Psoas muscle (tissue), 7 donors: ENCODE measurements at regions not wholly inside any gene's neighbourhood (a gene's known extent, or its start where the extent isn't known, plus 50 kb on each side); places are given as distances from the start of the nearest gene placed in this dataset.

ENCODE experiments used
- ATAC-seq, 4 donors: fragments of 200-7000 bp; cut with Tn5 transposase; one replicate each; pipeline ENCODE4 v1.9.1; 2020; ENCODE audit warnings: moderate library complexity in 3 of 4, mild to moderate bottlenecking in 2 of 4
- DNase-seq, 2 donors: peaks; one replicate each; pipeline ENCODE4 v3.0.0-alpha.2; 2020
- H3K27ac ChIP-seq: fragments of 200-600 bp; one replicate; pipeline ENCODE4 v1.8.0; 2022
- H3K27me3 ChIP-seq, 3 donors: fragments of 200-600 bp in 1 of 3; one replicate each; pipeline versions ENCODE4 v1.6.1 to v1.8.0; 2013 to 2022; ENCODE audit warnings: low read length in 2 of 3, mild to moderate bottlenecking in 2 of 3, moderate library complexity in 1 of 3; ENCODE audit not compliant: insufficient read depth in 3 of 3
- H3K36me3 ChIP-seq, 2 donors: fragments of 200-600 bp in 1 of 2; one replicate each; pipeline versions ENCODE4 v1.6.1 to v1.8.0; 2013 to 2022; ENCODE audit warnings: low read depth in 1 of 2, mild to moderate bottlenecking in 1 of 2, moderate library complexity in 1 of 2; ENCODE audit not compliant: insufficient read depth in 1 of 2
- H3K4me1 ChIP-seq: fragments of 200-600 bp; one replicate; pipeline ENCODE4 v1.8.0; 2022
- H3K4me3 ChIP-seq: fragments of 200-600 bp; one replicate; pipeline ENCODE4 v1.8.0; 2022; ENCODE audit warnings: mild to moderate bottlenecking
- H3K9me3 ChIP-seq: fragments of 200-600 bp; one replicate; pipeline ENCODE4 v1.8.0; 2022
- CTCF ChIP-seq: fragments of 200-600 bp; IDR thresholded peaks from one replicate; pipeline ENCODE4 v1.8.0; 2022; ENCODE audit warnings: antibody characterized with exemption
- WGBS, 3 donors: extraction: QIAGEN DNeasy Blood & Tissue Kit; methylation state at CpG; one replicate each; pipeline versions ENCODE4 v1.1.6 to v1.1.7; 2013; 5-methylcytosine and 5-hydroxymethylcytosine counted together
- intact Hi-C, 2 donors: fragments of 100-400 bp; cut with DNase I; formaldehyde crosslinking; loops; one replicate each; pipeline versions ENCODE4 v1.11.0 to v1.14.2; 2022
- donor health status: healthy with polysubstance abuse.
- donor health status: DM: no; HTN: no; CAD: no; lungs with moderate emphysema.
- donor health status: Bipolar disorder and iron deficiency.
- donor health status: healthy.
- donor health status: DM: yes; HTN: yes; CAD: no.
- donor health status: DM: no; HTN: no; CAD: no.
- donor health status: DM: yes; HTN: yes; CAD: no.

- no peak for TF ChIP-seq CTCF
- H3K9me3 ChIP-seq, result no peaks in the 10 kb centered on the region
- H3K27ac ChIP-seq, result no peak overlapping the region
- no peaks in the 10 kb centered on the region for H3K36me3 ChIP-seq
- DNase-seq (no peak), ATAC-seq (no peak)
- no peak overlapping the region for H3K4me3 ChIP-seq
- intact Hi-C loops, result no loop called here
- H3K27me3 ChIP-seq, result peaks cover 0 to 2% (median 0%) of the 10 kb centered on the region in 3 donors
- no peaks in the 10 kb centered on the region for H3K4me1 ChIP-seq
- WGBS, 3 donors, result 68 to 80% (median 70%) methylated on average over 4 of the region's 4 CpGs
These were observed 132.2 kb upstream of the SLC34A2 start for GRCh38 chr4:25523405-25523804.

GRCh38 chr4:25524663-25525062 lies 131.0 kb upstream of the SLC34A2 start:
- Histone ChIP-seq H3K36me3 (no peaks in the 10 kb centered on the region), H3K27me3 (no peaks in the 10 kb centered on the region), H3K27ac (no peak overlapping the region), H3K9me3 (no peaks in the 10 kb centered on the region), H3K4me1 (no peaks in the 10 kb centered on the region), H3K4me3 (no peak overlapping the region)
- no peak for TF ChIP-seq CTCF
- 44 to 49% (median 47%) methylated on average over 2 of the region's 2 CpGs for WGBS, 3 donors
- DNase-seq (no peak), ATAC-seq (no peak)
- intact Hi-C loops, result no loop called here

GRCh38 chr4:25525896-25526295 lies 129.8 kb upstream of the SLC34A2 start:
- TF ChIP-seq CTCF, result no peak
- Histone ChIP-seq H3K27me3 (no peaks in the 10 kb centered on the region), H3K9me3 (no peaks in the 10 kb centered on the region), H3K27ac (no peak overlapping the region), H3K4me3 (no peak overlapping the region), H3K36me3 (no peaks in the 10 kb centered on the region), H3K4me1 (no peaks in the 10 kb centered on the region)
- WGBS, 3 donors, result 81 to 90% (median 88%) methylated on average over 6 of the region's 6 CpGs
- DNase-seq (no peak), ATAC-seq (no peak)
- intact Hi-C loops, result no loop called here

GRCh38 chr4:25527034-25527433 lies 128.6 kb upstream of the SLC34A2 start:
- TF ChIP-seq CTCF, result no peak
- Histone ChIP-seq H3K9me3 (no peaks in the 10 kb centered on the region), H3K27me3 (no peaks in the 10 kb centered on the region), H3K27ac (no peak overlapping the region), H3K4me3 (no peak overlapping the region), H3K4me1 (no peaks in the 10 kb centered on the region), H3K36me3 (no peaks in the 10 kb centered on the region)
- 95 to 97% (median 97%) methylated on average over 1 of the region's 1 CpG for WGBS, 3 donors
- DNase-seq (no peak), ATAC-seq (no peak)
- intact Hi-C loops, result no loop called here

GRCh38 chr4:25528391-25528790 lies 127.3 kb upstream of the SLC34A2 start:
- Histone ChIP-seq H3K4me1 (no peaks in the 10 kb centered on the region), H3K4me3 (no peak overlapping the region), H3K9me3 (no peaks in the 10 kb centered on the region), H3K27me3 (no peaks in the 10 kb centered on the region), H3K36me3 (no peaks in the 10 kb centered on the region), H3K27ac (no peak overlapping the region)
- intact Hi-C loops, result no loop called here
- no peak for ATAC-seq
- no peak for TF ChIP-seq CTCF
- DNase-seq, result no peak
- 91 to 93% (median 91%) methylated on average over 14 of the region's 14 CpGs for WGBS, 3 donors
